ENCODE measurements at regions not wholly inside any gene's neighbourhood (a gene's known extent, or its start where the extent isn't known, plus 50 kb on each side); places are given as distances from the start of the nearest gene placed in this dataset.
A peak's percentile ranks its signal among the peaks of the same experiment; 100 is the strongest.

DNA sequence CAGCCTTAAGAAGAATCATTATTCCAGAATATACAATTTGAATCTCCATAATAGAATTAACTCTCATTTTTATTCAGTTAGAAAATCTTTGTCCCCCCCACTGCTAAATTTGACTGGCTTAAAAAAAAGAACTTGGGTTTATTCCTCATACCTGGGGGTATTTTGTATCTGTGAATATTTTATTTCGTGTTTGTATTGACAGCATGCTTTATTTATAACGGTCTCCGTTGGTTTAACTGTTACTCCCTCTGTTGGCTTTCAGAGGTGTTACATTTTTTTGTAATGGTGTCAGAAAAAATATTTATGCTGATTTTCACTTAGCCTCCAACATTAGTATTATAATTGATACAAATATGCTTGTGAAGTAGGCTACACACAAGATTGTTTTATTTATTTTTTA, 109.1 kb downstream of the HAUS1 start:
- WGBS, 5 donors, result 3 to 13% (median 10%) methylated on average over 3 of the region's 3 CpGs
- Histone ChIP-seq H3K4me1 (peaks cover 12 to 90% (median 45%) of the 10 kb centered on the region in 6 donors), H3K36me3 (peaks cover 0 to 24% (median 15%) of the 10 kb centered on the region in 6 donors), H3K27me3 (replicated peaks in 1 of 7) (no peaks in the 10 kb centered on the region), H3K9me3 (no peaks in the 10 kb centered on the region), H3K4me3 (no peak overlapping the region), H3K27ac (no peak overlapping the region)
- TF ChIP-seq POLR2AphosphoS5 (IDR thresholded peaks at IDR 0.05) (no peak), POLR2A (IDR thresholded peaks at IDR 0.05) (no peak)
- TF ChIP-seq, protein P1, sequence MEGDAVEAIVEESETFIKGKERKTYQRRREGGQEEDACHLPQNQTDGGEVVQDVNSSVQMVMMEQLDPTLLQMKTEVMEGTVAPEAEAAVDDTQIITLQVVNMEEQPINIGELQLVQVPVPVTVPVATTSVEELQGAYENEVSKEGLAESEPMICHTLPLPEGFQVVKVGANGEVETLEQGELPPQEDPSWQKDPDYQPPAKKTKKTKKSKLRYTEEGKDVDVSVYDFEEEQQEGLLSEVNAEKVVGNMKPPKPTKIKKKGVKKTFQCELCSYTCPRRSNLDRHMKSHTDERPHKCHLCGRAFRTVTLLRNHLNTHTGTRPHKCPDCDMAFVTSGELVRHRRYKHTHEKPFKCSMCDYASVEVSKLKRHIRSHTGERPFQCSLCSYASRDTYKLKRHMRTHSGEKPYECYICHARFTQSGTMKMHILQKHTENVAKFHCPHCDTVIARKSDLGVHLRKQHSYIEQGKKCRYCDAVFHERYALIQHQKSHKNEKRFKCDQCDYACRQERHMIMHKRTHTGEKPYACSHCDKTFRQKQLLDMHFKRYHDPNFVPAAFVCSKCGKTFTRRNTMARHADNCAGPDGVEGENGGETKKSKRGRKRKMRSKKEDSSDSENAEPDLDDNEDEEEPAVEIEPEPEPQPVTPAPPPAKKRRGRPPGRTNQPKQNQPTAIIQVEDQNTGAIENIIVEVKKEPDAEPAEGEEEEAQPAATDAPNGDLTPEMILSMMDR (IDR thresholded peaks at IDR 0.05 in 8 of 11, conservative IDR thresholded peaks at IDR 0.05 in 3 of 11), result peak in 7 of 11 experiments; percentile 28 to 50 (median 39)
- DNase-seq, result no peak
- intact Hi-C loops (cut with DNase I; ENCODE audit: low total_unique reads), result no loop called here

DNA sequence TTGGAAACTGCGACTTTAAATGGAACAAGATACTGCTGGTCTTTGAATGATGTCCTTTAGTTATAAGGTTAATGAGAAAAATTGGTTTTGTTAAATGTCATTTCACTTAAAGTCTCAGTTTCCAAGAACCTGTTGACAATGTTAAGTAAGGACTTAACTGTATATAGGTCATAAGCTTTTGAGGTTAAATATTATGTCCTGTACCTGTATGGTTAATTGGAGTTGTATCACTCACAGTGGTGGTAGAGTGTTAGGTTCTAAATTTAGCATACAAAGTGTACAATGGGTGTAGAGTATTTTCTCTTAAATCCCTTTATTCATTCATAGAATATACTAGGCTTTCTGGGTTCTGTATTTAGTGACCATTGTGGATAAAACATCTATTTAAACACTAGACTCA, 110.2 kb downstream of the HAUS1 start:
- H3K9me3 ChIP-seq, result no peaks in the 10 kb centered on the region
- TF ChIP-seq, protein P1 (IDR thresholded peaks at IDR 0.05 in 8 of 11, conservative IDR thresholded peaks at IDR 0.05 in 3 of 11), result no peak
- no peak for TF ChIP-seq POLR2AphosphoS5 (IDR thresholded peaks at IDR 0.05)
- no peak for TF ChIP-seq POLR2A (IDR thresholded peaks at IDR 0.05)
- peaks cover 0 to 35% (median 15%) of the 10 kb centered on the region in 6 donors for H3K36me3 ChIP-seq
- DNase-seq, result no peak
- no peak overlapping the region for H3K27ac ChIP-seq
- no peaks in the 10 kb centered on the region for H3K27me3 ChIP-seq (replicated peaks in 1 of 7)
- H3K4me3 ChIP-seq, result no peak overlapping the region
- H3K4me1 ChIP-seq, result peaks cover 12 to 79% (median 38%) of the 10 kb centered on the region in 6 donors
- 87 to 96% (median 91%) methylated on average over 1 of the region's 1 CpG for WGBS, 5 donors
- intact Hi-C loops (cut with DNase I; ENCODE audit: low total_unique reads), result no loop called here

DNA sequence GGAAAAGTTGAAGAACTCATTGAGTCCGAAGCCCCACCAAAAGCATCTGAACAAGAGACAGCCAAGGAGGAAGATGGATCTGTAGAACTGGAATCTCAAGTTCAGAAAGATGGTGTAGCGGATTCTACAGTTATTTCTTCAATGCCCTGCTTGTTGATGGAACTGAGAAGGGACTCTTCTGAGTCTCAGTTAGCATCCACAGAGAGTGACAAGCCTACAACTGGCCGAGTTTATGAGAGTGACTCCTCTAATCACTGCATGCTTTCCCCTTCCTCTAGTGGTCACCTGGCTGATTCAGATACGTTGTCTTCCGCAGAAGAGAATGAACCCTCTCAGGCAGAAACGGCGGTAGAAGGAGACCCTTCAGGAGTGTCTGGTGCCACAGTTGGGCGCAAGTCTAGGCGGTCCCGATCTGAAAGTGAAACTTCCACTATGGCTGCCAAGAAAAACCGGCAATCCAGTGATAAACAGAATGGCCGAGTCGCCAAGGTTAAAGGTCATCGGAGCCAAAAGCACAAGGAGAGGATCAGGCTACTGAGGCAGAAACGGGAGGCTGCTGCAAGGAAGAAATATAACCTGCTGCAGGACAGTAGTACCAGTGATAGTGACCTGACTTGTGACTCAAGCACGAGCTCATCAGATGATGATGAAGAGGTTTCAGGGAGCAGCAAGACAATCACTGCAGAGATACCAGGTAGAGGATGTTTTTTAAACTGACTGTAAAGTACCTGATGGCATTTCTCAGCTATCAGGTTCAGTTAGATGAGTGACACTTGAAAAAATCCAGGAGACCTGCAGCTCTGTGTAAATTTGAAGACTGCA, 111.9 kb downstream of the HAUS1 start:
- intact Hi-C loops (cut with DNase I; ENCODE audit: low total_unique reads), result no loop called here
- Histone ChIP-seq H3K27ac (no peak overlapping the region), H3K27me3 (replicated peaks in 1 of 7) (no peaks in the 10 kb centered on the region), H3K4me1 (peaks cover 12 to 68% (median 35%) of the 10 kb centered on the region in 6 donors), H3K4me3 (no peak overlapping the region), H3K9me3 (no peaks in the 10 kb centered on the region), H3K36me3 (peaks cover 0 to 38% (median 15%) of the 10 kb centered on the region in 6 donors)
- TF ChIP-seq, protein P1 (IDR thresholded peaks at IDR 0.05 in 8 of 11, conservative IDR thresholded peaks at IDR 0.05 in 3 of 11), result no peak
- peak in 1 of 3 donors; percentile 21 for TF ChIP-seq POLR2AphosphoS5 (IDR thresholded peaks at IDR 0.05)
- WGBS, 5 donors, result 93 to 97% (median 96%) methylated on average over 16 of the region's 16 CpGs
- no peak for DNase-seq

DNA sequence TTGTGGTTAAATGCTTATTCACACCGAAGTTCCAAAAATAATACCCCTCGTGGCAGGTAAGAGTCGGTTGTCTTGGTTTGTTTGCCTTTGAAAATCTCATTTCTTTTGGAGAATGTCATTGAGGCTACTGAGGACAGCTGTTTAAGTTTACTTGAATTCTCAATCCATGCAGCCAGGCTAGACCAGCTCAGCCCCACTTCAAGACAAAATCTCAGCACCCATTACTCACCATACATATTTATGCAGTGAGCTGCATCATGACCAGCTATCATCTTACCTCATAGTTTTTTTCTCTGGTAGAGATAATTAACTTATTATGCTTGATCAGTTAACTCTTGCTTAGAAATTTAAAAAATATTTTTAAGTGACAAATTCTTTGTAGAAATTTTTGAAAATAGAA, 115.9 kb downstream of the HAUS1 start:
- Histone ChIP-seq H3K9me3 (no peaks in the 10 kb centered on the region), H3K4me3 (no peak overlapping the region), H3K36me3 (peaks cover 0 to 44% (median 18%) of the 10 kb centered on the region in 6 donors), H3K4me1 (peaks cover 0 to 68% (median 28%) of the 10 kb centered on the region in 6 donors), H3K27me3 (replicated peaks in 1 of 7) (no peaks in the 10 kb centered on the region), H3K27ac (no peak overlapping the region)
- TF ChIP-seq POLR2AphosphoS5 (IDR thresholded peaks at IDR 0.05) (no peak), POLR2A (IDR thresholded peaks at IDR 0.05) (no peak)
- TF ChIP-seq, protein P1 (IDR thresholded peaks at IDR 0.05 in 8 of 11, conservative IDR thresholded peaks at IDR 0.05 in 3 of 11), result no peak
- WGBS, 5 donors, result 87 to 93% (median 89%) methylated on average over 3 of the region's 3 CpGs
- intact Hi-C loops (cut with DNase I; ENCODE audit: low total_unique reads), result no loop called here
- no peak for DNase-seq

Measured in spleen (tissue), 11 donors.